ENCODE measurements at regions not wholly inside any gene's neighbourhood (a gene's known extent, or its start where the extent isn't known, plus 50 kb on each side); places are given as distances from the start of the nearest gene placed in this dataset.
"Not testable (repeated sequence)": the region's sequence is repeated elsewhere in the genome, so short reads cannot be mapped to it uniquely, and the experiment has no call there.

GRCh38 chr5:36392186-36392585 lies 90.5 kb upstream of the RANBP3L start:
- no peak for DNase-seq

DNA sequence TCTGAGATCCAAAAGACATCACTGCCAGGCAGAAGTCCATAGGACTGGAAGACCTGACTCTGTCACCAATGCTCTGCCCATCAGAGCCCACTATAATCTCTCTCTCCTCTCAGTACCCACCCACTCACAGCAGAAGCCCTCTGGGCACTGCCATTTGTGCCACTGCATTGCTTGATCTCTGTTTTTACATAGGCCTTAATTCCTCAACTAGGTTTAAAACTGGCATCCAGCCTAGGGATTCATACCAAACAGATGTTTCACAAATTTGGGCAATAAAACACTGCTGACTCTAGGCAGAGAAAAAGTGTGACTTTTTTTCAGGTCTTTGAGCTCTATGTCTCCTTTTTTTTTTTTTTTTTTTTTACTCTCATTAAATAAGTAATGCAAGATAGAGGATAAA lies 91.1 kb upstream of the RANBP3L start:
- no peak for DNase-seq

DNA sequence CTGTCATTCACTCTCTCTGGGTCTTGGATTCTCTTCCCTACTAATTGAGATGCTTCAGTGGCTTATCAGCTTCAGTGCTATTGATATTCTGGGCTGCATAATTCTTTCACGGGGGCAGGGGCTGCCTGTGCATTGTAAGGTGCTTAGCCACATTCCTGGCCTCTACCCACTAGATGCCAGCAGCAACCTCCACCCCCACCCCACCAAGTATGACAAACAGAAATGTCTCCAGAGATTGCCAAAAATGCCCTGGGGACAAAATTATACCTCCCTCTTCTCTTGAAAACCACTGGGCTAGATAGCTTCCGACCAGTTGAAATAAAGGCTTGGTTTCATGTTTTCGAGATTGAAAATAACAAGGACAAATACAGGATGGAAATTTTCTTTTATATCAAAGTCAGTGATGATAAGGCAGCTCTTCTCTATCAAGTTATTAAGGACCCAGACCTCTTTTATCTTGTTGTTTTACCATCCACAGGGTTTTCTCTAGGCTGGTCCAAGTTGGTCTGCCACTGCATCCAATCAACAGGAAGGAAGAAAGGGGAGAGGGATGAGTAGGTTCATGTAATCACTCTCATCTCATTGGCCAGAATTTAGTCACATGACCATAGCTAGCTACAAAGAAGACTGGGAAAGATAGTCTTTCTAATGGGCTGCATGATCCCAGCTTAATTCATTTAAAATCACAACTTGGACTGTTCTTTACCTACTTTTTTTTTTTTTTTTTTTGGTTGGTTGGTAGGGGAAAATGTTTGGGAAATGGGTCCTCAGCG lies 92.1 kb upstream of the RANBP3L start:
- no peak for DNase-seq

GRCh38 chr5:36395260-36395659 lies 93.6 kb upstream of the RANBP3L start:
- no peak for DNase-seq

DNA sequence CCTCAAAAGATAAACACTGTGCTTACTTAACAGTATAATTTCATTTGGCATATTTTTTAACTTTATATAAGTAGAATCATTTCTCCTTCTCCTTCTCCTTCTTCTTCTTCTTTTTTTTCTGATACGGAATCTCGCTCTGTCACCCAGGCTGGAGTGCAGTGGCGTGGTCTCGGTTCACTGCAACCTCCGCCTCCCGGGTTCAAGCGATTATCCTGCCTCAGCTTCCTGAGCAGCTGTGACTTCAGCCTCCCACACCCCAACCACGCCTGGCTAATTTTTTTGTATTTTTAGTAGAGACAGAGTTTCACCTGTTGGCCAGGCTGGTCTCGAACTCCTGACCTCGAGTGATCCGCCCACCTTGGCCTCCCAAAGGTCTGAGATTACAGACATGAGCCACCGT lies 94.2 kb upstream of the RANBP3L start:
- not testable (repeated sequence) for DNase-seq

- DNase-seq: no peak
Observed at GRCh38 chr5:36396640-36397039, 94.9 kb upstream of the RANBP3L start.

GRCh38 chr5:36397901-36398536 lies 96.3 kb upstream of the RANBP3L start:
- no peak for DNase-seq

DNA sequence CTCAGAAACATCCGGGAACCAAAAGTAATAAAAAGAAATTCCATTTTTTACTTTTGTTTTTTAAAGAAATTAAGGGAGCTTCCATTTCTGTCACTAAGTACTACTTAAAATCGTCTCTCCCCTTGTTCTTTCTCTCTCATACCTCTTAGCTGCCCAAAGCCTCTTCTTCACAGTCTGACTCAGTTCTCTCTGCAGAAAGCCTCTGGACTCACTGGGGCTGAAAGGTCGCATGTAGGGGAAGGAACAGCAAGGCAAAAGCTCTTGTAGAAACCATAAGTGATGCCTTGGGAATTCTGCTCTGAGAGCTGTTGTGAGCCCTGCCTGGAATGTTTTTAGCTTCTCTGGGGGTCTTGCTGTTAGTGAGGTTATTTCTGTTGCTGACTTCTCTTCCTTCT lies 100.8 kb upstream of the RANBP3L start:
- DNase-seq: no peak

- DNase-seq: no peak
Observed at GRCh38 chr5:36403632-36404311, 102.1 kb upstream of the RANBP3L start.

- no peak for DNase-seq
Observed at GRCh38 chr5:36406023-36406422, 104.3 kb upstream of the RANBP3L start.

DNA sequence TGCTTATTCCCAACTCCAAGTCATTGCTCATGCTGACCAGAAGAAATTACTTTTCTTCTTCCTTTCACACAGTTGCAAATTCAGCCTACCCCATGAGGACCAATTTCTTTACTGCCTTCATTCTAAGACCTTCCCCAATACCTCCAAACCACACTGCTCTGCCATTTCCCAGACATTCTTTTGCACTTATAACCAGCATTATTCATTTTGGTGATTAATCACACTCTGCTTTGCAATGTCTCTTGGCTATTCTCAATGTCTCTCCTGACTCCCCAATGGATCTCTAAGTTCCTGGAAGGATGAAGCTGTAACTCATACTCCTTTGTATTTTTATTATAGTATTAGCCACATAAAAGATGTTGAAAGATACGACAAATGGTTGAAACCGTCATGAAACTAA lies 105.7 kb upstream of the RANBP3L start:
- no peak for DNase-seq

- not testable (repeated sequence) for DNase-seq
Observed at GRCh38 chr5:36409711-36410110, 108.0 kb upstream of the RANBP3L start.

DNA sequence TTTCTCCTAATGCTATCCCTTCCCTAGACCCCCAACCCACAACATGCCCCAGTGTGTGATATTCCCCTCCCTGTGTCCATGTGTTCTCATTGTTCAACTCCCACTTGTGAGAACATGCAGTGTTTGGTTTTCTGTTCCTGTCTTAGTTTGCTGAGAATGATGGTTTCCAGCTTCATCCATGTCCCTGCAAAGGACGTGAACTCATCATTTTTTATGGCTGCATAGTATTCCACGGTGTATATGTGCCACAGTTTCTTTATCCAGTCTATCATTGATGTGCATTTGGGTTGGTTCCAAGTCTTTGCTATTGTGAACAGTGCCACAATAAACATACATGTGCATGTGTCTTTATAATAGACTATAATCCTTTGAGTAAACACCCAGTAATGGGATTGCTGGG lies 109.0 kb upstream of the RANBP3L start:
- not testable (repeated sequence) for DNase-seq

- DNase-seq: no peak
Observed at GRCh38 chr5:36414869-36415282, 113.2 kb upstream of the RANBP3L start.

GRCh38 chr5:36416605-36417004 lies 114.9 kb upstream of the RANBP3L start:
- DNase-seq: no peak

DNA sequence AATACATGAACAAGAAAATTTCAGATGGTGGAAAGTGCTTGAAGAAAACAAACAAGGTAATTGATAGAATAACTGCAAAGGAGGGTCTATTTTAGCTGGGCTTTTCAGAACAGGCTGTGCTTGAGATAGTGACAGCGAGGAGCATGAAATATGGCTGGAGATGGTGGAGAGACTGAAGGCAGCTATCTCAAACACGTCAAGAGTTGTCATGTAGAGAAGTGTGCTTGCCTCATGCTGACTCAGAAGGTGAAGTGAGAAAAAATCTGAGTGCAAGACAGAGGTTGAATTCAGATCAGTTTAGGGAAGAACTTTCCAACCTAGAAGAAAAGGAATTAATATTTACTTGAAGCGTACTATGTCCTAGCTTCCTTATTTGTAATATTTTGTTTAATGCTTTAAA lies 115.5 kb upstream of the RANBP3L start:
- DNase-seq: no peak

DNA sequence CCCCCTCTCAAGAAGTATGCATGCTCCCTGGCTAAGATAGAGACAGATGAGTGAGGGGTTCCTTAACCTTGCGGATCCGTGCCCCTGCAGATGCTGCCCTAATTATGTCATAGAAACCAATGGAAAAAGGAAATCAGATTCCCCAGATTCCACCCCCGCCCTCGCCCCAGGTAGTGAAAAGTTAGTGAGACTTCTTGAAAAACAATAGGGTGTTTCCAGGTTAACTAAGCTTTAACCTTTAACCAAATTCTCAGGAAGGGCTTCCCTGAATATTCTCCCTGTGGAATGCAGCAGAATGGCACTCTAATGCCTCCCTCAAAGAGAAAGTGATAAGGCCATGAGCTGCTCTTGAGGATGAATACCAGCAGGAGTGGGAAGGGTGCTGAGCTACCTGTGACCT lies 116.0 kb upstream of the RANBP3L start:
- no peak for DNase-seq

GRCh38 chr5:36418152-36418979 lies 116.7 kb upstream of the RANBP3L start:
- no peak for DNase-seq

DNA sequence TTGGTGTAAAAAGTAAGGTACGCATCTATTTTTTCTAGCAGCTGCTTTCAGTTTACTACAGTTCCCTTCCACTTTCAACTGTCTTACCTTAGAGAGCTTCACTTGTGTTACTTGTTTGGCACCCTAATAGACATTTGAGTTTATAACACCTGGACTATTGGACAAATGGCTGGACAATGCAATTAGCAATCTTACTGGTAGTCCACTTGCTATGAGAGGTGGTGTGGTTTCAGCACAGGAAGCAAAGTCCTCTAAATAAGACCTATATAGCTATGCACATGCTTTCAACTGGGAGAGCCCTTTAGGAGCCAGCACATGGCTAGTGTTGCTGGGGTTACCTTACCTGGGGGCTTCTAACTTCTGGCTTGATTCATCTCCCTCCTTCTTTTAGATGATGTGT lies 119.6 kb upstream of the RANBP3L start:
- no peak for DNase-seq

- DNase-seq: no peak
Observed at GRCh38 chr5:36422952-36423351, 121.2 kb upstream of the RANBP3L start.

- no peak for DNase-seq
Observed at GRCh38 chr5:36423578-36424307, 122.0 kb upstream of the RANBP3L start.

DNA sequence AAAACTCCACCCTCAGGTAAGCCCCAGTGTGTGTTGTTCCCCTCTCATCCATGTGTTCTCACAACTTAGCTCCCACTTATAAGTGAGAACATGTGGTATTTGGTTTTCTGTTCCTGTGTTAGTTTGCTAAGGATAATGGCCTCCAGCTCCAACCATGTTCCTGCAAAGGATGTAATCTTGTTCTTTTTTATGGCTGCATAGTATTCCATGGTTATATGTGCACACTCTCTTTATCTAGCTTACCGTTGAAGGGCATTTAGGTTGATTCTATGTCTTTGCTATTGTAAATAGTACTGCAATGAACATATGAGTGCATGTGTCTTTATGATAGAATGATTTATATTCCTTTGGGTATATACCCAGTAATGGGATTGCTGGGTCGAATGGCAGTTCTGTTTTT lies 124.4 kb upstream of the RANBP3L start:
- DNase-seq: not testable (repeated sequence)

GRCh38 chr5:36435516-36435915 lies 133.8 kb upstream of the RANBP3L start:
- DNase-seq: no peak
